Epidermal melanocyte (primary cell): ENCODE measurements at regions not wholly inside any gene's neighbourhood (a gene's known extent, or its start where the extent isn't known, plus 50 kb on each side); places are given as distances from the start of the nearest gene placed in this dataset.
"Not testable (repeated sequence)": the region's sequence is repeated elsewhere in the genome, so short reads cannot be mapped to it uniquely, and the experiment has no call there.

Experiments
- DNase-seq: peaks from one replicate; pipeline ENCODE4 v3.0.0; 2011; ENCODE audit warnings: low spot score; ENCODE audit not compliant: insufficient read length

DNA sequence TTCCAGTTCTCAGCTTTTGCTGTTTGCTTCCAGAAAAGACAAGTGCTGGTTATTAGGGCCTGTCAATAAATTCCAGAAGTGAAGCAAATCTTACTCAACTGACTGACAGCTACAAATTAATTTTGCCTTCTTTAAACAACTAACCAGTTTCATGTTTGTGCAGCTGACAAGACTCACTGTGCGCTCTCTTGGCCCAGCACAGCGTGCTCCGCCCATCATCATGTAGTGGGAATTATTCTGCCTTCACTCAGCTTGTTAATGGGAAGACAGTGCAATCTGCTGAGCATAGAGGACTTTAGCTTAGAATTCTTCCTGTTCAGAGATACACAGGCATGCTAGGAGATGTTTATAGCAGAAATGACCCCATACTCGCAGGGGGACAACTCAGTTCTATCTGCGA is 808.9 kb downstream of the CCSER2 start:
- no peak for DNase-seq

DNA sequence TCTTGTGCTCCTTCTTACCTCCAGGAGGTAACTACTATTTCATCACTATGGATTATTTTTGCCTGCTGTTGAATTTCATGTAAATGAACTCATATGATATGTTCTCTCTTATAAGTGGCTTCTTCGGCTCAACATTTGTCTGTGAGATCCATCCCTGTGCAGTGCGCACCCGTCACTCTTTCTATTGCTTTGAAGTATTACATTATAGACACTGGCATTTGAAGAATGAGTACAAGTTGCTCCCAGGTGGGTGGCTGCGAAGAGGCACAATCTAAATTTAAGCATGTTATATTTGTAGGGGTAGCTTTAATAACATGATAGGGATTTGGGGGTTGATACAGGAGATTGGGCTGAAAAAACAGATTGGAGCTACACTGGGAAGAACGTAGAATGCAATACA is 809.7 kb downstream of the CCSER2 start:
- DNase-seq = no peak

DNA sequence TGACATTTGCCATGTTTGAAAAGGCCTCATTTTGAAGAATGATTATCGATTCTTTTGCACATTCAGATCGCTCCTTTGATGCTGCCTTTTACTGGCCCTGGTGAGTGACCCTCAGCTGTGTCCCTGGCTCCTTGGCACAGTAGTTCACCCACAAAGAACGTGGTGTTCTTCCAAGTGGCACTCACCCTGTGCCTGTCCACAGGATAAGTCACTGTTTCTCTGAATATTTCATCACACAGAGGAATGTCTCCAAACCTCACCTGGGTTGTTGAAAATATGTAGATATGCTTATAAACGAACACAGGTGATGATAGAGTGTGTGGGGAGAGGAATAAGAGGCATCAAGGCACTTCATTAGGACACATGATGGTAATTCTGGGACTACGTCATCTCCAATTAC is 810.7 kb downstream of the CCSER2 start:
- no peak for DNase-seq

DNA sequence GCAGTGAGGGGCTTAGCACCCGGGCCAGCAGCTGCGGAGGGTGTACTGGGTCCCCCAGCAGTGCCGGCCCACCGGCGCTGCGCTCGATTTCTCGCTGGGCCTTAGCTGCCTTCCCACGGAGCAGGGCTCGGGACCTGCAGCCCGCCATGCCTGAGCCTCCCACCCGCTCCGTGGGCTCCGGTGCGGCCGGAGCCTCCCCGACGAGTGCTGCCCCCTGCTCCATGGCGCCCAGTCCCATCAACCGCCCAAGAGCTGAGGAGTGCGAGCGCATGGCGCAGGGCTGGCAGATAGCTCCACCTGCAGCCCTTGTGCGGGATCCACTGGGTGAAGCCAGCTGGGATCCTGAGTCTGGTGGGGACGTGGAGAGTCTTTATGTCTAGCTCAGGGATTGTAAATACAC is 813.1 kb downstream of the CCSER2 start:
- not testable (repeated sequence) for DNase-seq

DNA sequence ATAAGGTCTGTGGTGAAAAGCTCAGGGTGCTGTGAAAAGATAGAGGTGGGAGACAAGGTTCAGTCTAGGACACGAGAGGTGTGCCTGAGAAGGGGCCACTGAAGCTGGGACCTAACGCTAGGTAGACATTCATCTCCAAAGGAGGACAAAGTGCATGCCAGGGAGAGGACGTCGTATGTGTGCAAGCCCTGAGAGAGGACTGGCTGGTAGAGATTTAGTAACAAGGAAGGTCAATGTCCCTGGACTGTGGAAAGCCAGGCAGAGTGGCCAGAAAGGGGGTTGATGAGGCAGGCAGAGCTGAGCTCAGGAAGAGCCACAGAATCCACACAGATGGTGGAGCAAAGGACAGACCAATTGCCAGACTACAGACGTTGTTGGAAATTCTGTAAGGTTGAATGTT is 817.6 kb downstream of the CCSER2 start:
- no peak for DNase-seq

DNA sequence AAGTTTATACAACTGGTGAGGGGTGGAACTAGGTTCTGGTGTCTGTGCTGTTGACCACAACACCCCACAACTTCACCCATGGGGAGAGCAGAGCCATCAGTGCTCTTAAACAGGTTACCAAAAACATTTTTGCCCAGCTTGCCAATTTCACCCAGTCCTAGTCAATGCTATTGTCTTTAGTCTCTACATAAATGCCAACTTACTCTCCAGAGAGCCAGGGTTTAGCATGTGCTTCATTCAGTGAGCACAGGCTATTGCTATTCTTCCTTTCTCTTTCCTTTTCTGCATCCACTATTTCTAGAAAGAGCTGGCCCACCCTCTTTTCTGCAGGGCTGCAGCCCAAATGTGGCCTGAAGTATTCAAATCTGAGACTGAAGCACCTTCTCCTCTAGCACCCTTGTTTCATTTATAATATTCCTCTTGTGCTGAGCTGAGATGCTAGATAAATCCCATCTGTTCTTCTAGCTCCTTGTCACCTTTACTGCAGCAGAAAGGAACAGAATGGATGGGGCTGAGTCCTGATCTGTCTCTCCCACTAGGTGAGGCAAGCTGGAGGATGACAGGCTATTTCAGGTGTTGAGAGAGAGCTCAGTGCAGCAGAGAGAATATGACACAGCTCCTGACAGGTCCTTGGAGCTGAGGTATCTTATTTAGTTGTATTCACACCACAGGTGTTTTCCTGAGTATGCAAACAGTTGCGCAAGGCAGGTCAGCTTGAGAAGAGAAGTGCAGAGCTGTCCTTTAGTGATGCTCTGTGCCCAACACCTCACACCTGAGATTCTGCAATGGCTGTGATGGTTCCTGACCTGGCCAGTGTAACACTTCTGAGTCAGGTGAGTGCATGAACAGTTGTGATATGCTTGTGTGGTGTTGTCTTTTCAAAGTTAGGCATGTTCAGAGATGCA is 819.2 kb downstream of the CCSER2 start:
- DNase-seq = no peak

DNA sequence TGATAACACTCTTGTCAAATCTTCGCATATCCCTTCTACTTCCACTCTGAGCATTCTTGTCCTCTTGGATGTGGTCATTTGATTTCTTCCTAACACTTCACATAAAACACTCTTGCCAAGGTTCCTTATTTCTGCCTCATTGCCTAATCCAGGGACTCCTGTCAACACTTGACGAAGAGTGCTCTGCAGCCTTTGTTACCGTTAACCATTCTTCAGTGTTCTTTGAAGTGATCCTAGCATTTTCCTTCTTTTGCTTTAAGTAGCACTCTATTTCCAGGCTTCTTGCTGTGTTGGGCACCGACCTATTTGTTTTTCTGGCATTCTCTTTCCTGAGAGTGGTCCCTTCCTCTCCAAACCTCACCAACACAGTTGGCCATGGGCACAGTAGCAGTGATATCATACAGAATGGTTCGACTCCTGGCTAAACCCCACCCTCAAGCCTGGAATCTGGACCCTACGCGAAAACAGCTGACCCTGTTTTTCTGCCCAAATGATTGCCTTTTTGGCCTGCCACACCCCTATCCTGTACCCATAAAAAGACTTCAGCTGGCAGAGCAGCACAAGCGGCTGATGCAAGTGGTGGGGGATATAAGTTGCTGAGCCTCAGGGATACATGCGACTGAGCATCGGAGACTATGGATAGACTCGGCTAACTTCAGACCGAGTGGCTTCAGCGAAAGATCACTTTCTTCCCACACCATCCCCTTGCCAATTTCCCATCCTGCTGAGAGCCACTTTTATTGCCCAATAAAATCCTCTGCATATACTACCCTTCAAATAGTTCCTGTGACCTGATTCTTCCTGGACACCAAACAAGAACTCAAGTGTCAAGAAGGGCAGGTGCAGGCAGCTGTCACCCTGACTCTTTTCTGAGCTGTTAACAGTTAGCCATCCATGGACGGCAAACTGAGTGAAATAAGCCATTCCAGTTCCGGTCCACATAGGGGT is 820.6 kb downstream of the CCSER2 start:
- DNase-seq = no peak

DNA sequence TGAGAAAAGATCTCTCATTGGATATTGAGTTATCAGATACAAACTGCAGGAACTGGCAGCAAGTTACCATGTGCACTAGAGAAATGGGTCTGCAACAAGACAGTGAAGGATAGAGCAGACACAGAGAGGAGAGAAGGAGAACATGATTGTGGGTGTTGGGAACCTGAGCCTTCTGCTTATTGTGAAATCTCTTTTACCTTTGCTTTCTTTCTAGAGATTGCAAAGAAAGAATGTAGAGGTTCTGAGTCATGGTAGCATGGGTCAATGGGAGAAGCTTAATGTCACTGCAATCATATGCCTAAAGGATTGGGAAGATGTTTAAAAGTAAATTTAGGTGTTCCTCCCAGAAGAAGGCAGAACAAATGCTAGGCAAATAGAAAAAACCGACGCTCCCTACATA is 821.4 kb downstream of the CCSER2 start:
- DNase-seq = no peak

DNA sequence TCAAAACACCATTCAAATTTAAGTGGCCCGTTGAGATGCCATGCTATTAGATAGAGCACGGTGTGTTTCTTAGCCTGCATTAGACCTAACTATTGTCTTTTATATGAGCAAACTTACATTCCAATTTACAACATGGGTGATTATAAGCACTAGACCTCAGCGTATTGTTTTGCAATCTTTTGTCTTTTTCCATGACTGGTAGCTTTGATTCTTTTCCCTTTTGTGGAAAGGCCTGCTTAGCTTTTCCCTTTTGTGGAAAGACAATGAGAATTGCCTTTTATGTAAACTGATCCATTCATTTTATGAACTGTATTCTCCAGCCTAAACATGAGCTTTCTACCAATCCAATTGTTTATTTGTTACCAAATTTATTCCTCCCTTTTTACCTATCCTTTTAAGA is 823.1 kb downstream of the CCSER2 start:
- DNase-seq = no peak

DNA sequence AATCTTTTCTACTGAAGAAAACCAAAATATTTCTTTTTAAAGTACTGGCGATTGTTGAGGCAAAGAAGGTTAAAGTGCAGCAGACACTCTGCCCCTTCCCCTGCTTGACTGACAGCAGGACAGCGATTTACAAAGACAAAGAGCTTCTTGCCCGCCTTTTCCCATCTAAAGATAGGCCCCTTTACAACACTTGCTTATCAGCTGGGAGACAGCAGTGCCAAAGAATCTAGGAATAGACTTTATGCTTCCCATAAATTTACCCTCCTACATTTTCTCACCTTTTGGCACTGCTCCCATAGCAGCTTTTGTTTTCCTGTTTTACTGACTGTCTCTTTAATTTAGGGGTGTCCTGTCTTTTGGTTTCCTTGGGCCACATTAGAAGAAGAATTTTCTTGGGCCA is 824.1 kb downstream of the CCSER2 start:
- DNase-seq = no peak

DNA sequence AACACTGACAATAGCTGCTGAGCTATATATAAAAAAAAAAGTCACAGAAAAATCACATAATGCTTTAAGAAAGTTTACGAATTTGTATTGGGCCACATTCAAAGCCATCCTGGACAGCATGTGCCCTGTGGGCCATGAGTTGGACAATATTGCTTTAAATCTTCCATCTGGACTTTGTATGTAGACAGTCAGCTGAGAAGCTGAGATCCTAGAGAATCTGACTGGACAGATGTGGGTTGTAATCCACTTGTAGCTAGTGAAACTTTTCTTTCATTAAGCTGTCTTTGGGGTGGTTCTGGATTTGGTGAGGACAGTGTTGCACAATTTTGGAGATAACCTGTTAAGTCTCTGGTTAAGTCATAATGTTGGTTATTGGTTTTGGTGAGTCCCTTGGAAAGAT is 824.5 kb downstream of the CCSER2 start:
- no peak for DNase-seq

DNA sequence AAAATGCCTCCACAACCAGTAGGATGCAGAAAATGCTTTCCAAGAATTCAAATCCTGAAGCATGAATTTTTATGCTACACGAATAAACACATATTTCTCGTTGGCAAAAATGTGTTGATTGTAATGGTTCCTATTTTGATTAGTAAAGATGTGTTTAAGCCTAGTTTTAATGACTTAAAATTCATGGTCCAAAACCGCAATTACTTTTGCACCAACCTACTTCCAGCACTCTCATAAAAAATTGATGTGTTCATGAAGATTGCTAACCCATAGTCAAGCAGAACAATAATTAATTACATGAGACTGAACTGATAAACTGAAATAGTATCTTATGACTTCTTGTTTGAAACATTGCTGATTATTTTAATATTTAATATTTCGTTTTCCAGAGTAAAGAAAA is 828.8 kb downstream of the CCSER2 start:
- no peak for DNase-seq

DNA sequence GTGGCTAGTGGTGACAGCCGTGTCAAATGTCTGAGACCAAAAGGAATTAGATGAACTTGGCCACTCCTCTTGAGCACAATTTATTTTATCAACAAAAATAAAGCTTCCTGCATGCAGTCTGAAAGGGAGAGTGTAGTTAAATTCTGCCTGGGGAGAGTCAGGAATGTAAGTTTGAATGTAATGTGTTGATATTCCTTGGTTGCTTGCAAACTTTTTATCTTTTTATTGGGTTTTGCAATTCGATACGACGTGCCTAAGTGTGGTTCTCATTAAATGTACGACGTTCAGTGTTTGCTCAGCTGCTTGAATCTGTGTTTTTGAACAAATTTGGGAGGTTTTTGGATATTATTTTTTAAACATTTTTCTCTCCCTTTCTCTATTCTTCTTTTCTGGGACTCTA is 839.9 kb downstream of the CCSER2 start:
- DNase-seq = no peak

DNA sequence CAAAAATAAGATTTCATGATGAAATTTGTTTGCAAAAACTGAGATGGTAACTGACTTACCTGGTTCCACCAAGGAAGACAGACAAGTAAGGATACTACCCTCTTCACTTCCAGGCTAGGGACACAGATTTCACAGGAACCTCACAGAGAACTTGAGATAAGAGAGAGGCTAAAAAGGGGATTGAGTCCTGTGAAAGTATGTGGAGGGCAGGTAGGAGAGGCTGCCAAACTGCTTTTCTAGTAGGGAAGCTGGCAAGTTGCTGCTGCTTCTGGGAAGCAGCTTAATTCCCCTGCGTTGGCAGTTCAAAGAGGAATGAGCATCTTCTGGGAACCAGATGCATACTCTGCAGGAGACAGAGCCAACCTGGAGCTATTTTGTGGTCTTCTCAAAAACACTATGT is 841.6 kb downstream of the CCSER2 start:
- DNase-seq = no peak

DNA sequence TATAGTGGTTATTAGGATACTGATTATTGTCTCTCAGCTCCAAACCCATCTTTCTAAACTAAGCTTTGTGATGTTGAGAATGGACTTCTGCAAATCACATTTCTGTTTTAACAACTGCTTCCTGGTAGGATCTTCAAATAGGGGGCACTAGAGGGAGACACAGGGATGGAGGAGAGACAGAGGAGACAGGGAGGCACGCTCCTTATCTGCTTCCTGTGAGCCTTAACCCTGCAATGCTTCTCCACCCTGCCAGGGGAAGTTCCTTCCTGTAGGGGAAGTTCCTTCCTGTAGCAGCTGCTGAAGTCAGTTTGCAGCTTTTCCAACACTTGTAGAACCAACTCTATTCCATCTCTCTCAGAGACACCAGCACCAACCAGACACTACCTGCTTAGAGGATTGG is 847.2 kb downstream of the CCSER2 start:
- no peak for DNase-seq

DNA sequence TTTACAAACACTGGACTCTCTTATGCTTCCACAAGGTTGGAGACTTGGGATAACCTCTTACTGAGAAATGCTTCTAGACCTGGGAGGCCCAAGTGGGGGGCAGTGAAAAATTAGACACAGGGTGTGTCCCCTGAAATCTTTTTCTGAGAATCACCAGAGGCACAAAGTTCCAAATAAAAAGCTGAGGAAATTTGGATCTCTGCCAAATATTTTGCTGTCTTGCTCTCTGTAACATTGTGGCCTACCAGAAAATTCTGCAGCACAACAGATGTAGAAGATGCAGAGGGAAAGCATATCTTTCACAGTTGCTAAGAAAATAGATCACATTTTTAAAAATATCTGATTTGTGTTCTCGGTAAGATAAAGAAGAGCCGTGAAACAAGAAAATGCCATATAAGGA is 849.4 kb downstream of the CCSER2 start:
- DNase-seq = no peak

DNA sequence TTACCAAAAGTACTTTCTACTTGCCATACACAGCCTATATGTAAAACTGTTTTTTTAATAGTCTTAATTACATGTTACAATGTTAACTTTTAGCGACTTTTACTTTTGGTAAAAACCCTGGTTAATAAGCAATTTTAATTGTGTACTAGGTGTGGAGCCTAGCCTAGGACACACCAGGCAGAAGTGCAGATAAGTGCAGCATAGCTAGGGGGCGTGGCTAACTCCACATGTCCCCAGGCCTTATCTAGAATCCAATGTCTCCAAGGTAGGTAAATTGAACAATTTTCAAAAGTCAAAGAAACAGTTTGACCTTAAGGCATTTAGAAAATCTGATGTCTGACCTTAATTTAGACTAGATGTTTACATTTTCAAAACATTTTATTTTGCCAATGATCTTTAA is 858.7 kb downstream of the CCSER2 start:
- no peak for DNase-seq

DNA sequence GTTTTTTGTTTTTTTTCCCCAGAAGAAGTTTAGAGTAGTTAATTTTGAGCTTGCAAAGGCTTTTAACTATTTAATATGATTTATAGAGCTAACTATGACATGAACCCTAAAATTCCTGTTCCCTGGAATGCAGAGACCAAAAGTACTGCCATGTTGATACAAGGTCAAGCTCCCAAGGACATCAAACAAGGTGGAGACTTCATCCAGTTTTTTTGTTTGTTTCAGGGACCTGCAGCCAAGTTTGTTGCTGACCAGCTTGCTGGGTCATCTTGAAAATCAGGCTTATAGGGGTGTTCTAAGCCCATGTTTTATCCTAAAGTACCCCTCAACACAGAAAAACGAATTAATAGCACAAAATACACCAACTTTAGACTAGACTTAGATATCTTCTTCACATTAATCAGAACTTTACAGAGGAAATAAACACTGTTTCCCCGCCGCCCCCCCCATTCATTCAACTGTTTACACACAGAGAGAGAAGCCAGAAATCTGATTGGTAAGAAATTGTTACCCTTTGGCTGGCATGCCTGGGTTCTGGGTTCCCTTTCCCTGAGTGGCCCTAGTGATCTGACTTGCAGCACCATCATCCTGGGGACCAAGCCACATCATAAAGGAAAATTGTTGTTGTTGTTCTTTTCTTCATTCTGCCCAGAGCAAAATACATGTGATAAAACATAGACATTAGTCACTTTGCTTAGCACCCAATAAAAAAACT is 860.5 kb downstream of the CCSER2 start:
- DNase-seq = no peak

DNA sequence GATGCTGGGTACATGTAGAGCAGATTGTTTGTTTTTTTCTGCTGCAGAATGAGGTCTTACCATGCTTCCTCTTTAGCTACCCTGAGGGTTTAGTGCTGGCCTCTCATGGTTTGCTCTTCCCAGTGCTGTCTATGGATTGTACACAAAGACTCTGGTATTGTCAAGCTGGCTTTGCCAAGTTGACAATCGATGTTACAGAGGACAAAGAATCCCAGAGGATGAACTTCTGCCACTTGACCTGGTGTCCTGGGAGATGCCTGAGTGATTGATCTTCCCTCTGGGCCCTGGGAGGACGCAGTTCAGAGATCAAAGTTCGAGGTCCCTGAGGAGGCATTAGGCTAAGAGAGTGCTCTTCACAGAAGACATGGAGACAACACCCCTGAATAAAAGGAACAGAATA is 865.4 kb downstream of the CCSER2 start:
- DNase-seq = no peak

DNA sequence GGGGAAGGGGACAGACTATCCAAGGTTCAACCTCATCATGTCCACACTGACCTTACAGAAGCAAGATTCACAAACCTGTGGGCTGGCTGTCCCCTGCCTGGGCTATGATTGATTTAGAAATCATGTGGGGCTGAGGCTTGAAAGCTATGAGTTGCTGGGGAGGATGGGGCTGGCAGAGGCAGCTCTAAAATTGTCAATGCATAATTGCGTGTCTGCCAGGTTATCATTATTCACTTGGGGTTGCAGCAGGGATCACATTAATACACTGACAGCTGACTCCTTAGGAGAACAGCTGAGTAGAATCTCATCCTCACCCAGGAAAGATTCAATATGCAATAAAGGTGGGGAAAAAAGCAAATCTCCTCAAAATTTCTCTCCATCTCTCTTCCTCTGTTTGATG is 866.3 kb downstream of the CCSER2 start:
- no peak for DNase-seq

DNA sequence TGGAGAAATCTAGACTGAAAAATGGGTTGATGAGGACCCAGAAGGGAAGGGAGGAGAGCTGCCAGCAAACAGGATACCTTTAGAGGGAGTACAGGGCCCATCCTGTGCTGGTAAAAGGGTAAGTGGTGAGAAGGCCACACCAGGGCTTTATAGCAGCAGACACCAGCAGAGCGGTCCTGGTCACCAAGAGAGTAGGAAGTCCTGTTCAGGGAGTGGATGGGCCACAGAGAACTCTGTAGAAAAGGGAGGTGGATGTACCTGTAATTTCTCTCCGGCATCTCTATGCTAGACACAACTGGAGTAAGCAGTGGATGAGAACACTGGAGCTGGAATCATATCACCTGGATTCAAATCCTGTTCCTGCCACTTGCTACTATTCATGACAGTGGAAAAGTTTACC is 867.2 kb downstream of the CCSER2 start:
- DNase-seq = no peak

DNA sequence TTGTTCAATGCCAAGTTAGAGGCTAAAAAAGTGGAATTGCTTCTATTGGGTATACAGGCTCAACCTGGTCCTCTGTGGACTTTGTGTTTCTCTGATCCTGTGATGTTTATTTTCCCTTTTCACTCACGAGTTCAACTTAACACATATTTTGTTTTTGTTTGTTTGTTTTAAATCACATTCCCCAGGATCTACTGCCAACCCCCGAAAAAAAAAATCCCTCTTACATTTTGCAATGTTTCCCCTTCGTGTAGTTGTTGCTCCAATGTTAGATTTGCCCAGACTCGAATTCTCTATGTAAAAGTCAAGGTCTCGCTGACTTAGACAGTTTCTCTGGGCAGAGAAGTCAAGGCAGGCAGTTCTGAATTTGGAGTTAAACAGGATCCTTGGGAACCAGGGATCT is 876.4 kb downstream of the CCSER2 start:
- DNase-seq = no peak
